K562 (cell line): ENCODE measurements at regions not wholly inside any gene's neighbourhood (a gene's known extent, or its start where the extent isn't known, plus 50 kb on each side); places are given as distances from the start of the nearest gene placed in this dataset.

ENCODE experiments used
- ATAC-seq: fragments of 200-7000 bp; cut with Tn5 transposase; 3 replicates; pipeline ENCODE4 v1.9.1; 2020; ENCODE audit warnings: moderate library complexity
- BruUV-seq: library from RNA; stranded (reverse); fragments of 400-500 nt; replicated peaks from 2 replicates; lab custom pipeline; 2021; lab: Mats Ljungman, UMichigan
- CTCF ChIA-PET: fragments of 300-600 bp; formaldehyde crosslinking; extraction: SDS; loops from one replicate; lab custom pipeline; 2021; ENCODE audit warnings: low intra/inter-chr PET ratio; lab: Yijun Ruan, JAX
- POLR2A ChIA-PET: fragments of 300-600, 350-650 bp; sonication (Branson Sonifier 250); formaldehyde crosslinking; extraction: SDS; loops from one replicate; lab custom pipeline; 2021; ENCODE audit warnings: antibody characterized with exemption, inconsistent platforms; lab: Yijun Ruan, JAX
- DNase-seq, 4 experiments: peaks; one replicate each; pipeline versions ENCODE4 v3.0.0 to v3.0.0-alpha.2; 2011 to 2018; ENCODE audit warnings: low spot score in 3 of 4, mixed read lengths in 3 of 4; ENCODE audit errors: extremely low read depth in 1 of 4
- FAIRE-seq: peaks from 2 replicates; lab custom pipeline; 2011; peaks lifted over from hg19 to GRCh38; lab: Jason Lieb, UNC
- H2AFZ ChIP-seq: 2 replicates; pipeline ENCODE4 v1.6.0; 2011; ENCODE audit warnings: low read depth, low read length, control low read depth, inconsistent platforms
- H3K27ac ChIP-seq: fragments of 200-600 bp; 3 replicates; pipeline ENCODE4 v1.8.0; 2011; ENCODE audit warnings: low read depth, mild to moderate bottlenecking, control low read depth, inconsistent platforms, low read length, moderate library complexity, mixed read lengths; ENCODE audit errors: extremely low read depth
- H3K27me3 ChIP-seq, 2 experiments: fragments of 300-600 bp in 1 of 2; 2 replicates in 1 of 2; 3 replicates in 1 of 2; pipeline versions ENCODE4 v1.6.0 to v1.8.0; 2011; ENCODE audit warnings: inconsistent platforms in 2 of 2, low read length in 2 of 2, mild to moderate bottlenecking in 1 of 2, mixed read lengths in 1 of 2, moderate library complexity in 1 of 2; ENCODE audit not compliant: control insufficient read depth in 2 of 2, insufficient read depth in 2 of 2
- H3K36me3 ChIP-seq: fragments of 300-600 bp; 3 replicates; pipeline ENCODE4 v1.8.0; 2011; ENCODE audit warnings: mild to moderate bottlenecking, low read length, inconsistent platforms; ENCODE audit not compliant: control insufficient read depth, insufficient read depth
- H3K4me1 ChIP-seq, 2 experiments: fragments of 200-600 bp in 1 of 2; replicated peaks in 1 of 2; 2 replicates in 1 of 2; 3 replicates in 1 of 2; pipeline versions ENCODE4 v1.5.1 to v1.8.0; 2011; ENCODE audit warnings: inconsistent platforms in 2 of 2, low read length in 2 of 2, mild to moderate bottlenecking in 1 of 2, mixed read lengths in 1 of 2, moderate library complexity in 1 of 2; ENCODE audit not compliant: control insufficient read depth in 2 of 2, insufficient read depth in 2 of 2
- H3K4me2 ChIP-seq: 2 replicates; pipeline ENCODE4 v1.6.1; 2011; ENCODE audit warnings: low read length, control low read depth, inconsistent platforms, mixed read lengths; ENCODE audit not compliant: insufficient read depth
- H3K4me3 ChIP-seq: fragments of 200-600 bp; sonication (generic), shearing (Covaris generic); 2 replicates; pipeline ENCODE4 v1.5.1; 2016; ENCODE audit warnings: control low read depth, inconsistent platforms
- H3K79me2 ChIP-seq: fragments of 200-600 bp; 3 replicates; pipeline ENCODE4 v1.8.0; 2011; ENCODE audit warnings: low read length, inconsistent platforms; ENCODE audit not compliant: control insufficient read depth, insufficient read depth
- H3K9ac ChIP-seq, 2 experiments: 2 replicates each; pipeline versions ENCODE4 v1.6.0 to v1.6.1; 2011; ENCODE audit warnings: low read depth in 2 of 2, low read length in 2 of 2, control low read depth in 1 of 2, inconsistent platforms in 1 of 2, mild to moderate bottlenecking in 1 of 2, mixed read lengths in 1 of 2; ENCODE audit not compliant: insufficient read depth in 1 of 2
- H3K9me1 ChIP-seq: one replicate; pipeline ENCODE4 v1.6.0; 2011; ENCODE audit warnings: inconsistent platforms, mild to moderate bottlenecking, low read length, moderate library complexity; ENCODE audit not compliant: control insufficient read depth, insufficient read depth
- H3K9me3 ChIP-seq: replicated peaks from 2 replicates; pipeline ENCODE4 v1.5.1; 2011; ENCODE audit warnings: low read depth, low read length, inconsistent platforms; ENCODE audit not compliant: control insufficient read depth, insufficient read depth
- H4K20me1 ChIP-seq: replicated peaks from 2 replicates; pipeline ENCODE4 v1.6.1; 2011; ENCODE audit warnings: low read length, inconsistent platforms, mixed read lengths; ENCODE audit not compliant: control insufficient read depth, insufficient read depth
- HBP1 ChIP-seq: fragments of 450-650 bp; formaldehyde crosslinking; IDR thresholded peaks from 2 replicates; pipeline ENCODE4 v1.4.0; 2022; ENCODE audit warnings: missing genetic modification characterization
- WGBS: fragments of 100-300 bp; shearing (Covaris generic); methylation state at CpG from one replicate; pipeline ENCODE4 v1.1.6; 2016; ENCODE audit warnings: low coverage, mixed read lengths; ENCODE audit not compliant: insufficient coverage; ENCODE audit errors: missing lambda C conversion rate; 5-methylcytosine and 5-hydroxymethylcytosine counted together
- in situ Hi-C: fragments of 300-500 bp; cut with MboI; formaldehyde crosslinking; loops from 4 replicates; pipeline ENCODE4 v1.15.0; 2018; ENCODE audit warnings: inconsistent platforms, mixed read lengths
- intact Hi-C: fragments of 100-400 bp; cut with micrococcal nuclease; formaldehyde crosslinking; loops from 2 replicates; pipeline ENCODE4 v1.14.2; 2022

- POLR2A ChIA-PET = interaction anchor here (0.9 kb wide), 1 partner anchor 12 kb away, joined by 4 read pairs; no protein-coding TSS in a partner anchor
- CTCF ChIA-PET = no interaction called here
- in situ Hi-C loops = no loop called here
Measured at GRCh38 chrX:13164611-13165010, 120.2 kb upstream of the FAM9C start.

More at GRCh38 chrX:13164611-13165010, 120.2 kb upstream of the FAM9C start:
- Histone ChIP-seq H3K9ac (no peak overlapping the region), H3K27me3 (no peaks in the 10 kb centered on the region), H3K27ac (no peak overlapping the region), H3K79me2 (no peaks in the 10 kb centered on the region), H4K20me1 (no peaks in the 10 kb centered on the region), H3K9me1 (no peaks in the 10 kb centered on the region), H3K4me2 (no peak overlapping the region), H3K4me1 (peaks cover 0 to 7% of the 10 kb centered on the region in 2 experiments; a peak in 2 of 5 replicates), H3K9me3 (no peaks in the 10 kb centered on the region), H3K36me3 (no peaks in the 10 kb centered on the region), H3K4me3 (no peak overlapping the region), H2AFZ (no peak overlapping the region)
- no peak for FAIRE-seq
- no peak for ATAC-seq
- BruUV-seq = no TSS peak
- TF ChIP-seq HBP1 (CRISPR knock-in tag) = no peak
- 43% methylated on average over 6 of the region's 7 CpGs for WGBS
- intact Hi-C loops = no loop called here
- DNase-seq = no peak
